GM19452 (cell line): ENCODE measurements at regions not wholly inside any gene's neighbourhood (a gene's known extent, or its start where the extent isn't known, plus 50 kb on each side); places are given as distances from the start of the nearest gene placed in this dataset.
"Not testable (repeated sequence)": the region's sequence is repeated elsewhere in the genome, so short reads cannot be mapped to it uniquely, and the experiment has no call there.

Source experiments
- ATAC-seq: cut with Tn5 transposase; IDR thresholded peaks from one replicate; pipeline ENCODE4 v1.9.1; 2021; ENCODE audit not compliant: unreplicated experiment

- not testable (repeated sequence) for ATAC-seq
Measured at GRCh38 chrX:66692512-66692911, 53.6 kb upstream of the EDA2R start.
